Stimulated activated naive CD8-positive, alpha-beta T cell treated with anti-CD3 and anti-CD28 coated beads, Interleukin-15, amount 100 ng/mL, for 72 hours (primary cell): ENCODE measurements at regions not wholly inside any gene's neighbourhood (a gene's known extent, or its start where the extent isn't known, plus 50 kb on each side); places are given as distances from the start of the nearest gene placed in this dataset.
"Not testable (repeated sequence)": the region's sequence is repeated elsewhere in the genome, so short reads cannot be mapped to it uniquely, and the experiment has no call there.

Experiments used
- ATAC-seq: fragments of 150-1000 bp; cut with Tn5 transposase; 2 replicates; pipeline ENCODE4 v1.10.0; 2021; ENCODE audit warnings: mild to moderate bottlenecking, moderate library complexity
- DNase-seq, 2 donors: peaks; one replicate each; pipeline ENCODE4 v3.0.0; 2021 to 2022
- H3K27ac Mint-ChIP-seq, 2 donors: one replicate each; pipeline ENCODE4 v1.8.0; 2022; ENCODE audit warnings: mild to moderate bottlenecking in 2 of 2, mixed read lengths in 2 of 2, moderate library complexity in 2 of 2
- H3K27me3 Mint-ChIP-seq: one replicate; pipeline ENCODE4 v1.8.0; 2022; ENCODE audit warnings: mixed read lengths
- H3K4me1 Mint-ChIP-seq: one replicate; pipeline ENCODE4 v1.8.0; 2022; ENCODE audit warnings: mild to moderate bottlenecking, mixed read lengths
- H3K4me3 Mint-ChIP-seq, 2 donors: one replicate each; pipeline ENCODE4 v1.8.0; 2022; ENCODE audit warnings: mild to moderate bottlenecking in 2 of 2, mixed read lengths in 2 of 2, moderate library complexity in 1 of 2
- H3K9me3 Mint-ChIP-seq, 2 donors: one replicate each; pipeline ENCODE4 v1.8.0; 2022; ENCODE audit warnings: mixed read lengths in 2 of 2

GRCh38 chr3:112699436-112699978 is 58.6 kb upstream of the CCDC80 start:
- peaks cover 10 to 18% of the 10 kb centered on the region in 2 donors for H3K9me3 Mint-ChIP-seq
- DNase-seq (no peak), ATAC-seq (no peak)
- H3K27me3 Mint-ChIP-seq = peaks cover 69% of the 10 kb centered on the region
- no peaks in the 10 kb centered on the region for H3K4me1 Mint-ChIP-seq
- H3K27ac Mint-ChIP-seq = no peak overlapping the region
- H3K4me3 Mint-ChIP-seq = no peak overlapping the region

DNA sequence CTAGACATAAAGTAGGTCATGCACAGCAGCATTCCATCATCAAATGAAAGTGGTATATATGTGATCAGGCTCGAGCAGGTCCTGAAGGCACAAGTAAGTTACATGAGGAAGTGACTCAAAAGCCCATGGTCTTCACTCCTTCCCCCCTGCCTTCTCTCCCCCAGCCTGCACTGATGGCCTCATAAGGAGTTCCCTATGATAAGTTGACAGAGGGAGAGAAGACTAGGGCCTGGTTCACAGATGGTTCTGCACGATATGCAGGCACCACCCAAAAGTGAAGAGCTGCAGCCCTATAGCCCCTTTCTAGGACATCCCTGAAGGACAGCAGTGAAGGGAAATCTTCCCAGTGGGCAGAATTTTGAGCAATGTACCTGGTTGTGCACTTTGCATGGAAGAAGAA is 57.5 kb upstream of the CCDC80 start:
- not testable (repeated sequence) for DNase-seq, H3K4me1 Mint-ChIP-seq, ATAC-seq, H3K4me3 Mint-ChIP-seq, H3K27ac Mint-ChIP-seq
- H3K9me3 Mint-ChIP-seq = peaks cover 6 to 15% of the 10 kb centered on the region in 2 donors
- H3K27me3 Mint-ChIP-seq = peaks cover 59% of the 10 kb centered on the region

DNA sequence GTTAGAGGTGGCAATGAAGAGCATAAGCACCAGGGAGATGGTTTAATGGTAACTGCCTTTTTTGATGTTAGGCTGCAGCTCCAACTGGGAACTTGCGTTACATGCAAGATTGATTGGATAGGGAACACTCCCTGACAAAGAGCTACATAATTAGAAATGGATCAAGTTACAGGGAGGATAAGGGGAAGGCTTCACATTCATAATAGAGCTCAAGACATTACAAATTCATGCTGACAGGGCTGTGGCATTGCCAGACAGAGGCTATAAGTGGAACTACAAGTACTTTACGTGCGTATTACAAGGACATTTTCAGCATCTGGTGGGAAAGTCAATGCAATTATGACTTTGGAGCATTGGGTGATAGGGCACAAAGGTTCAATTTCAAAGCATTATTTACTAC is 55.3 kb upstream of the CCDC80 start:
- peaks cover 0 to 12% of the 10 kb centered on the region in 2 donors for H3K9me3 Mint-ChIP-seq
- not testable (repeated sequence) for H3K27ac Mint-ChIP-seq, DNase-seq, ATAC-seq, H3K4me3 Mint-ChIP-seq, H3K4me1 Mint-ChIP-seq
- H3K27me3 Mint-ChIP-seq = peaks cover 37% of the 10 kb centered on the region

DNA sequence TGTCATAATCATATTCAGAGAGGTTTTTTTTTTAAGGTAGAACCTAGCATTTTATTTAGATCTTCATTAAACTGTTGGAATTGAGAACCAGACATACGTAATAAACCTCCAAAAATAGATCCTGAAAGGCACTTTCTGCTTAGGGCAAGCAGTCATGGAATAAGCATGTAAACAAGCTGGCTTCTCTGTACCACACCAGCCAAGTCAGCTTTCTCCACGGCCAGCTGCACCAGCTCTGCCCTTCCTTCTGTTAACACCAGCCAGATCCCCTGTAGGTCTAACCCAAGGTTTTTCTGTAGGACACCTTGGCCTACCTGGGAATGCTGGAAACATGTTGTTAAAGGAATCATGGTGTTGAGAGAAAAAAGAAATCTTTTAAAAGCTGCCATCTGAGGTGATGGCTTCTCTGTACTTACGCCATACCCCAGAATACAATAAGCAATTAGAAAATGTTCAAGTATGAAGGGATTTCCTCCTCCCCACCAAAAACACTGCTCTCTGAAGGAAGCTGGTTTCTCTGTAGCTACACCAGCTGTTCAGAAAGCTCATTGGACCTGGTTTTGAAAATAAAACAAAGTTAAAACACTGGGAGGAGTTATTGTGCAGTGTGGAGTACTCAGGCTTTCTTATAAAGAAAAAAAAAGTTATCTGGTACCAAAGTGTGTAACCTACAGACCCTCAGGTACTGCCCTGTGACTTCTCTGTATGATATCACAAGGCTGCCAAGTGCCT is 54.6 kb upstream of the CCDC80 start:
- not testable (repeated sequence) for H3K9me3 Mint-ChIP-seq, DNase-seq, H3K4me3 Mint-ChIP-seq, H3K27ac Mint-ChIP-seq, H3K4me1 Mint-ChIP-seq, ATAC-seq
- H3K27me3 Mint-ChIP-seq = peaks cover 30% of the 10 kb centered on the region

GRCh38 chr3:112694906-112695305 is 54.0 kb upstream of the CCDC80 start:
- ATAC-seq, H3K4me3 Mint-ChIP-seq, H3K4me1 Mint-ChIP-seq, H3K9me3 Mint-ChIP-seq, H3K27ac Mint-ChIP-seq, DNase-seq: not testable (repeated sequence)
- peaks cover 27% of the 10 kb centered on the region for H3K27me3 Mint-ChIP-seq

- Mint-ChIP-seq H3K27ac (no peak overlapping the region), H3K4me1 (peaks cover 11% of the 10 kb centered on the region)
Measured at GRCh38 chr3:112693186-112693585, 52.2 kb upstream of the CCDC80 start.

More at GRCh38 chr3:112693186-112693585, 52.2 kb upstream of the CCDC80 start:
- H3K27me3 Mint-ChIP-seq = peaks cover 9% of the 10 kb centered on the region
- ATAC-seq (no peak), DNase-seq (no peak)
- H3K4me3 Mint-ChIP-seq = no peak overlapping the region
- peaks cover 0 to 6% of the 10 kb centered on the region in 2 donors for H3K9me3 Mint-ChIP-seq
